Tibial nerve (tissue), 4 donors: ENCODE measurements at regions not wholly inside any gene's neighbourhood (a gene's known extent, or its start where the extent isn't known, plus 50 kb on each side); places are given as distances from the start of the nearest gene placed in this dataset.

Experiments
- DNase-seq, 2 donors: peaks; one replicate each; pipeline ENCODE4 v3.0.0-alpha.2; 2019; ENCODE audit warnings: low spot score in 2 of 2
- H3K27ac ChIP-seq, 4 donors: fragments of 200-600 bp; sonication (generic) in 3 of 4; one replicate each; pipeline ENCODE4 v1.5.1; 2017 to 2019; ENCODE audit warnings: mild to moderate bottlenecking in 1 of 4
- H3K27me3 ChIP-seq, 2 donors: fragments of 200-600 bp; sonication (generic) in 1 of 2; one replicate each; pipeline versions ENCODE4 v1.5.1 to v1.6.0; 2017 to 2019
- H3K36me3 ChIP-seq, 3 donors: fragments of 200-600 bp; sonication (generic); one replicate each; pipeline ENCODE4 v1.5.1; 2018 to 2019
- H3K4me1 ChIP-seq, 4 donors: fragments of 200-600 bp; sonication (generic) in 3 of 4; one replicate each; pipeline ENCODE4 v1.5.1; 2017 to 2019
- H3K4me3 ChIP-seq, 4 donors: fragments of 200-600 bp; sonication (generic) in 3 of 4; one replicate each; pipeline ENCODE4 v1.5.1; 2017 to 2019; ENCODE audit warnings: mild to moderate bottlenecking in 1 of 4, moderate library complexity in 1 of 4
- H3K9me3 ChIP-seq, 4 donors: fragments of 200-600 bp; sonication (generic) in 3 of 4; one replicate each; pipeline ENCODE4 v1.5.1; 2017 to 2019
- CTCF ChIP-seq, 5 experiments: fragments of 200-600 bp in 3 of 5; fragments of 450-650 bp in 2 of 5; sonication (generic) in 3 of 5; IDR thresholded peaks; one replicate each; pipeline ENCODE4 v1.5.1; 2016 to 2019; ENCODE audit warnings: antibody characterized with exemption in 5 of 5, mild to moderate bottlenecking in 3 of 5, moderate library complexity in 2 of 5
- EP300 ChIP-seq, 2 donors: sonication (generic); formaldehyde crosslinking; IDR thresholded peaks; one replicate each; pipeline ENCODE4 v1.6.1; 2017; ENCODE audit warnings: antibody characterized with exemption in 2 of 2, mild to moderate bottlenecking in 1 of 2
- POLR2A ChIP-seq, 2 donors: fragments of 450-650 bp; IDR thresholded peaks; one replicate each; pipeline ENCODE4 v1.6.1; 2017; ENCODE audit warnings: antibody characterized with exemption in 2 of 2, mild to moderate bottlenecking in 2 of 2, moderate library complexity in 2 of 2
- WGBS, 2 donors: methylation state at CpG; one replicate each; pipeline ENCODE4 v1.1.5; 2018; 5-methylcytosine and 5-hydroxymethylcytosine counted together

DNA sequence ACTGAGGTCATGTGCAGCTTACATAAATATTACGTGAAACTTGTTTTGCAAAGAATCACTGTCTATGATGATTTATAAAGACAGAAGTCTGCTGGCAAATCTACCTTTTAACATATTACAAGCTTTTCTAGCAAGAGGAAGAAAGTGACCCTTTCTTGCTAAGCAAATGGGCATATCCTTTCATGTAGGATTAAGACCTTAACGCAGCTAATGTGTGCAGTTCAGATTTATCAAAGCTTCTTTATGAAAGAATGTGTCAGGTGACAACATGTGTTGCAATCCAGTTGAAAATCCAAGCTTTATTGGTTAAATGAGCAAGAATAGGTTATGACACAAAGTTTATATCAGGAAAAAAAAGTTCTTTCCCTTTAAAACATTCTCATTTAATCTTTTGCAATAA is 115.6 kb upstream of the NBEA start:
- H3K27me3 ChIP-seq = no peaks in the 10 kb centered on the region
- 30 to 49% methylated on average over 2 of the region's 2 CpGs for WGBS, 2 donors
- H3K27ac ChIP-seq = no peak overlapping the region
- H3K4me3 ChIP-seq = no peak overlapping the region
- DNase-seq = no peak
- H3K36me3 ChIP-seq = no peaks in the 10 kb centered on the region
- H3K4me1 ChIP-seq = no peaks in the 10 kb centered on the region
- H3K9me3 ChIP-seq = no peaks in the 10 kb centered on the region
- no peak for TF ChIP-seq CTCF (IDR thresholded peaks at IDR 0.05)

GRCh38 chr13:34833562-34834182 is 108.4 kb upstream of the NBEA start:
- H3K27me3 ChIP-seq = no peaks in the 10 kb centered on the region
- no peak overlapping the region for H3K4me3 ChIP-seq
- no peak for TF ChIP-seq EP300 (IDR thresholded peaks at IDR 0.05)
- TF ChIP-seq CTCF (IDR thresholded peaks at IDR 0.05) = no peak
- TF ChIP-seq POLR2A (IDR thresholded peaks at IDR 0.05) = no peak
- no peak for DNase-seq
- 40 to 53% methylated on average over 6 of the region's 6 CpGs for WGBS, 2 donors
- no peaks in the 10 kb centered on the region for H3K9me3 ChIP-seq
- H3K4me1 ChIP-seq = no peaks in the 10 kb centered on the region
- H3K36me3 ChIP-seq = no peaks in the 10 kb centered on the region
- H3K27ac ChIP-seq = no peak overlapping the region

GRCh38 chr13:34842466-34842865 is 99.6 kb upstream of the NBEA start:
- Histone ChIP-seq H3K9me3 (peaks cover 0 to 5% (median 0%) of the 10 kb centered on the region in 4 donors), H3K4me1 (no peaks in the 10 kb centered on the region), H3K27me3 (no peaks in the 10 kb centered on the region), H3K27ac (no peak overlapping the region), H3K4me3 (no peak overlapping the region), H3K36me3 (no peaks in the 10 kb centered on the region)
- 84 to 92% methylated on average over 3 of the region's 3 CpGs for WGBS, 2 donors
- DNase-seq = no peak
- TF ChIP-seq EP300 (IDR thresholded peaks at IDR 0.05) = no peak
- TF ChIP-seq CTCF (IDR thresholded peaks at IDR 0.05) = no peak
- TF ChIP-seq POLR2A (IDR thresholded peaks at IDR 0.05) = no peak

- H3K36me3 ChIP-seq = no peaks in the 10 kb centered on the region
- no peak overlapping the region for H3K4me3 ChIP-seq
- no peak overlapping the region for H3K27ac ChIP-seq
- H3K4me1 ChIP-seq = no peaks in the 10 kb centered on the region
- WGBS, 2 donors = 75 to 78% methylated on average over 3 of the region's 3 CpGs
- H3K27me3 ChIP-seq = no peaks in the 10 kb centered on the region
- no peaks in the 10 kb centered on the region for H3K9me3 ChIP-seq
- TF ChIP-seq EP300 (IDR thresholded peaks at IDR 0.05) (no peak), POLR2A (IDR thresholded peaks at IDR 0.05) (no peak), CTCF (IDR thresholded peaks at IDR 0.05) (no peak)
- no peak for DNase-seq
Measured at GRCh38 chr13:34847766-34848165, 94.3 kb upstream of the NBEA start.

GRCh38 chr13:34849406-34849805 is 92.7 kb upstream of the NBEA start:
- Histone ChIP-seq H3K27ac (no peak overlapping the region), H3K27me3 (no peaks in the 10 kb centered on the region), H3K4me1 (no peaks in the 10 kb centered on the region), H3K36me3 (no peaks in the 10 kb centered on the region), H3K9me3 (no peaks in the 10 kb centered on the region), H3K4me3 (no peak overlapping the region)
- DNase-seq = no peak
- TF ChIP-seq EP300 (IDR thresholded peaks at IDR 0.05) (no peak), POLR2A (IDR thresholded peaks at IDR 0.05) (no peak), CTCF (IDR thresholded peaks at IDR 0.05) (no peak)
